ENCODE measurements at regions not wholly inside any gene's neighbourhood (a gene's known extent, or its start where the extent isn't known, plus 50 kb on each side); places are given as distances from the start of the nearest gene placed in this dataset.

DNA sequence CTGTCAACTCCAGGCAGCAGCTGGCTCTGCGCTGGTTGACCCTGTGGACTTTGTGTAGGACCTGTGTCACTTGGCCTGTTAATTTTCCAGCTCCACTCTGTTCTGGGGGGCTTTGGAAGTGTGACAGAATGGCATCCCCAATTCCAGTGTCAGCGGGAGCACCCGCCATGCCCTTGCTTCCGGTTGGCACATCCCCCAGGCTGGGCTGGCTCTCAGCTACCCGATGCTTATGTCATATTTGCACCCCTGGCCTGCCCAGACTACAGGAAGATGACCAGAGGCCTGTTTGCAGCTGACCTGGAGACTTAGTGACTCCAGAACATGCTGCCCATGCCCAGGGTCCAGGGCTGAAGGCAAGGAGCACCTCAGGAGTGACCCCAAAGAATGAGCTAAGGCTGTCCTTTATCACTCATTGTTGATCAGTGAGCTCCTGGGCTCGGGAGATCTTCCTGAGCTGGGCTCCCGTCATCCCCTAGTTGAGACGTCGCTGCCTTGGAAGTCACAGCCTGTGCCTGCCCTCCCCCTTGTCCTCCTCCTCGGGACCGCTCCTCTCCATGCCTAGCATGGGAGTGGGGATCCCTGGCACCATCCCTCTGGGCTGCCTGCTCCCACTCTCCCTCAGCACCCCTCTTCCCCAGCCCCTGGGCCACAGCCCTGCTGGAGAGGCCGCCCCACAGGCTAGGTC lies 163.4 kb upstream of the RTL1 start:
- H3K36me3 ChIP-seq (ENCODE audit: insufficient read depth, low read length): peaks cover 60% of the 10 kb centered on the region
- no peak overlapping the region for H3K4me2 ChIP-seq (ENCODE audit: insufficient read depth, low read length)
- peaks cover 28% of the 10 kb centered on the region for H4K20me1 ChIP-seq (ENCODE audit: insufficient read depth, low read length)
- TF ChIP-seq, protein P1, sequence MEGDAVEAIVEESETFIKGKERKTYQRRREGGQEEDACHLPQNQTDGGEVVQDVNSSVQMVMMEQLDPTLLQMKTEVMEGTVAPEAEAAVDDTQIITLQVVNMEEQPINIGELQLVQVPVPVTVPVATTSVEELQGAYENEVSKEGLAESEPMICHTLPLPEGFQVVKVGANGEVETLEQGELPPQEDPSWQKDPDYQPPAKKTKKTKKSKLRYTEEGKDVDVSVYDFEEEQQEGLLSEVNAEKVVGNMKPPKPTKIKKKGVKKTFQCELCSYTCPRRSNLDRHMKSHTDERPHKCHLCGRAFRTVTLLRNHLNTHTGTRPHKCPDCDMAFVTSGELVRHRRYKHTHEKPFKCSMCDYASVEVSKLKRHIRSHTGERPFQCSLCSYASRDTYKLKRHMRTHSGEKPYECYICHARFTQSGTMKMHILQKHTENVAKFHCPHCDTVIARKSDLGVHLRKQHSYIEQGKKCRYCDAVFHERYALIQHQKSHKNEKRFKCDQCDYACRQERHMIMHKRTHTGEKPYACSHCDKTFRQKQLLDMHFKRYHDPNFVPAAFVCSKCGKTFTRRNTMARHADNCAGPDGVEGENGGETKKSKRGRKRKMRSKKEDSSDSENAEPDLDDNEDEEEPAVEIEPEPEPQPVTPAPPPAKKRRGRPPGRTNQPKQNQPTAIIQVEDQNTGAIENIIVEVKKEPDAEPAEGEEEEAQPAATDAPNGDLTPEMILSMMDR (IDR thresholded peaks at IDR 0.05; ENCODE audit: extremely low read depth, low read depth, low read length): no peak
- H3K4me1 ChIP-seq (ENCODE audit: insufficient read depth, low read length): no peaks in the 10 kb centered on the region
- no peak overlapping the region for H2AFZ ChIP-seq (ENCODE audit: low read length)
- no peaks in the 10 kb centered on the region for H3K9me3 ChIP-seq (ENCODE audit: low read depth, low read length)
- peaks cover 18% of the 10 kb centered on the region for H3K79me2 ChIP-seq (ENCODE audit: insufficient read depth, low read length)
- no peak for DNase-seq (ENCODE audit: insufficient read length, low spot score, missing footprints)
- no peak overlapping the region for H3K27ac ChIP-seq (ENCODE audit: low read depth, low read length)
- no peaks in the 10 kb centered on the region for H3K27me3 ChIP-seq (ENCODE audit: insufficient read depth, low read length)
- no peak overlapping the region for H3K4me3 ChIP-seq (ENCODE audit: insufficient read depth, low read length)

GRCh38 chr14:101068313-101069227 lies 165.0 kb upstream of the RTL1 start:
- Histone ChIP-seq H2AFZ (ENCODE audit: low read length) (no peak overlapping the region), H3K4me1 (ENCODE audit: insufficient read depth, low read length) (peaks cover 11% of the 10 kb centered on the region), H3K4me3 (ENCODE audit: insufficient read depth, low read length) (no peak overlapping the region), H4K20me1 (ENCODE audit: insufficient read depth, low read length) (peaks cover 28% of the 10 kb centered on the region), H3K79me2 (ENCODE audit: insufficient read depth, low read length) (peaks cover 13% of the 10 kb centered on the region), H3K4me2 (ENCODE audit: insufficient read depth, low read length) (no peak overlapping the region), H3K27me3 (ENCODE audit: insufficient read depth, low read length) (no peaks in the 10 kb centered on the region), H3K27ac (ENCODE audit: low read depth, low read length) (no peak overlapping the region), H3K9me3 (ENCODE audit: low read depth, low read length) (no peaks in the 10 kb centered on the region), H3K36me3 (ENCODE audit: insufficient read depth, low read length) (peaks cover 49% of the 10 kb centered on the region)
- DNase-seq (ENCODE audit: insufficient read length, low spot score, missing footprints): no peak
- TF ChIP-seq, protein P1 (IDR thresholded peaks at IDR 0.05; ENCODE audit: extremely low read depth, low read depth, low read length): no peak

- Histone ChIP-seq H3K4me3 (ENCODE audit: insufficient read depth, low read length) (no peak overlapping the region), H3K27ac (ENCODE audit: low read depth, low read length) (no peak overlapping the region), H3K4me1 (ENCODE audit: insufficient read depth, low read length) (peaks cover 17% of the 10 kb centered on the region), H3K27me3 (ENCODE audit: insufficient read depth, low read length) (no peaks in the 10 kb centered on the region), H3K9me3 (ENCODE audit: low read depth, low read length) (no peaks in the 10 kb centered on the region), H3K79me2 (ENCODE audit: insufficient read depth, low read length) (peaks cover 10% of the 10 kb centered on the region), H2AFZ (ENCODE audit: low read length) (no peak overlapping the region), H3K4me2 (ENCODE audit: insufficient read depth, low read length) (no peak overlapping the region), H3K36me3 (ENCODE audit: insufficient read depth, low read length) (peaks cover 43% of the 10 kb centered on the region), H4K20me1 (ENCODE audit: insufficient read depth, low read length) (peaks cover 28% of the 10 kb centered on the region)
- no peak for DNase-seq (ENCODE audit: insufficient read length, low spot score, missing footprints)
- TF ChIP-seq, protein P1 (IDR thresholded peaks at IDR 0.05; ENCODE audit: extremely low read depth, low read depth, low read length): no peak
These were observed 165.7 kb upstream of the RTL1 start for GRCh38 chr14:101069228-101069549.
